Caco-2 (cell line): ENCODE measurements at regions not wholly inside any gene's neighbourhood (a gene's known extent, or its start where the extent isn't known, plus 50 kb on each side); places are given as distances from the start of the nearest gene placed in this dataset.

Experiments used
- BruUV-seq: library from RNA; stranded (reverse); fragments of 400-500 nt; replicated peaks from 2 replicates; lab custom pipeline; 2021; lab: Mats Ljungman, UMichigan
- CTCF ChIA-PET: fragments of 300-600 bp; sonication (Branson Sonifier 250); formaldehyde crosslinking; loops from one replicate; lab custom pipeline; 2022; ENCODE audit warnings: antibody characterized with exemption; lab: Charles Lee
- POLR2A ChIA-PET: fragments of 300-600 bp; sonication (Branson Sonifier 250); formaldehyde crosslinking; loops from one replicate; lab custom pipeline; 2022; ENCODE audit warnings: antibody characterized with exemption; lab: Charles Lee
- DNase-seq, 2 experiments: peaks; one replicate each; pipeline versions ENCODE4 v3.0.0 to v3.0.0-alpha.2; 2020 to 2022
- H3K27me3 ChIP-seq: replicated peaks from 2 replicates; pipeline ENCODE4 v1.6.0; 2011; ENCODE audit warnings: low read length; ENCODE audit not compliant: control insufficient read depth, insufficient read depth
- H3K36me3 ChIP-seq: 2 replicates; pipeline ENCODE4 v1.5.1; 2011; ENCODE audit warnings: low read length; ENCODE audit not compliant: control insufficient read depth, insufficient read depth
- H3K4me1 ChIP-seq: fragments of 250-450 bp; sonication (Bioruptor Pico); 2 replicates; pipeline ENCODE4 v1.5.1; 2020; ENCODE audit warnings: mild to moderate bottlenecking
- H3K4me3 ChIP-seq: 2 replicates; pipeline ENCODE4 v1.5.1; 2011; ENCODE audit warnings: low read depth, mild to moderate bottlenecking, control low read depth, low read length
- H3K9me3 ChIP-seq: fragments of 250-450 bp; sonication (Bioruptor Pico); 2 replicates; pipeline ENCODE4 v1.5.1; 2020; ENCODE audit warnings: mild to moderate bottlenecking, moderate library complexity
- H3K27ac Mint-ChIP-seq: one replicate; pipeline ENCODE4 v1.8.0; 2022; ENCODE audit warnings: mixed read lengths; ENCODE audit not compliant: unreplicated experiment
- H3K27me3 Mint-ChIP-seq: one replicate; pipeline ENCODE4 v1.8.0; 2022; ENCODE audit warnings: mixed read lengths; ENCODE audit not compliant: insufficient read depth, unreplicated experiment
- H3K36me3 Mint-ChIP-seq: one replicate; pipeline ENCODE4 v1.8.0; 2022; ENCODE audit warnings: mild to moderate bottlenecking, mixed read lengths; ENCODE audit not compliant: insufficient read depth, unreplicated experiment
- H3K4me1 Mint-ChIP-seq: one replicate; pipeline ENCODE4 v1.8.0; 2022; ENCODE audit warnings: low read depth, mixed read lengths; ENCODE audit not compliant: unreplicated experiment
- H3K4me3 Mint-ChIP-seq: one replicate; pipeline ENCODE4 v1.8.0; 2022; ENCODE audit warnings: mild to moderate bottlenecking, moderate library complexity, mixed read lengths; ENCODE audit not compliant: unreplicated experiment
- H3K9me3 Mint-ChIP-seq: one replicate; pipeline ENCODE4 v1.8.0; 2022; ENCODE audit warnings: mixed read lengths; ENCODE audit not compliant: unreplicated experiment
- CTCF ChIP-seq, 2 experiments: fragments of 200-600 bp in 1 of 2; IDR thresholded peaks; 1 replicate in 1 of 2; 2 replicates in 1 of 2; pipeline versions ENCODE4 v1.5.1 to v1.8.0; 2011 to 2022; ENCODE audit warnings: antibody characterized with exemption in 1 of 2, control low read depth in 1 of 2, inconsistent platforms in 1 of 2, low read depth in 1 of 2, low read length in 1 of 2, mild to moderate bottlenecking in 1 of 2, moderate library complexity in 1 of 2; ENCODE audit not compliant: insufficient read depth in 1 of 2, severe bottlenecking in 1 of 2, unreplicated experiment in 1 of 2
- intact Hi-C: fragments of 100-400 bp; cut with micrococcal nuclease; formaldehyde crosslinking; loops from one replicate; pipeline ENCODE4 v1.10.0; 2022; ENCODE audit not compliant: unreplicated experiment

GRCh38 chr9:85310573-85310972, 431.2 kb downstream of the AGTPBP1 start:
- ChIA-PET CTCF (no interaction called here), POLR2A (no interaction called here)
- no peak for DNase-seq
- Histone ChIP-seq H3K9me3 (no peaks in the 10 kb centered on the region), H3K36me3 (no peaks in the 10 kb centered on the region), H3K4me3 (no peak overlapping the region), H3K27me3 (no peaks in the 10 kb centered on the region), H3K4me1 (no peaks in the 10 kb centered on the region)
- Mint-ChIP-seq H3K27ac (no peak overlapping the region), H3K36me3 (no peaks in the 10 kb centered on the region), H3K4me1 (no peaks in the 10 kb centered on the region), H3K9me3 (no peaks in the 10 kb centered on the region), H3K27me3 (peaks cover 2% of the 10 kb centered on the region), H3K4me3 (no peak overlapping the region)
- BruUV-seq, result no TSS peak
- intact Hi-C loops, result no loop called here
- TF ChIP-seq CTCF (IDR thresholded peaks at IDR 0.05; ENCODE audit: insufficient read depth in 1 of 2, low read depth in 1 of 2, low read length in 1 of 2, severe bottlenecking in 1 of 2, unreplicated experiment in 1 of 2), result no peak

- ChIA-PET CTCF (no interaction called here), POLR2A (no interaction called here)
- Mint-ChIP-seq H3K4me3 (no peak overlapping the region), H3K9me3 (no peaks in the 10 kb centered on the region), H3K27me3 (peaks cover 8% of the 10 kb centered on the region), H3K4me1 (no peaks in the 10 kb centered on the region), H3K36me3 (no peaks in the 10 kb centered on the region), H3K27ac (no peak overlapping the region)
- Histone ChIP-seq H3K4me3 (no peak overlapping the region), H3K4me1 (no peaks in the 10 kb centered on the region), H3K36me3 (no peaks in the 10 kb centered on the region), H3K9me3 (no peaks in the 10 kb centered on the region), H3K27me3 (no peaks in the 10 kb centered on the region)
- BruUV-seq, result no TSS peak
- intact Hi-C loops, result no loop called here
- TF ChIP-seq CTCF (IDR thresholded peaks at IDR 0.05; ENCODE audit: insufficient read depth in 1 of 2, low read depth in 1 of 2, low read length in 1 of 2, severe bottlenecking in 1 of 2, unreplicated experiment in 1 of 2), result no peak
- no peak for DNase-seq
These were observed 438.0 kb downstream of the AGTPBP1 start for GRCh38 chr9:85303757-85304134.

DNA sequence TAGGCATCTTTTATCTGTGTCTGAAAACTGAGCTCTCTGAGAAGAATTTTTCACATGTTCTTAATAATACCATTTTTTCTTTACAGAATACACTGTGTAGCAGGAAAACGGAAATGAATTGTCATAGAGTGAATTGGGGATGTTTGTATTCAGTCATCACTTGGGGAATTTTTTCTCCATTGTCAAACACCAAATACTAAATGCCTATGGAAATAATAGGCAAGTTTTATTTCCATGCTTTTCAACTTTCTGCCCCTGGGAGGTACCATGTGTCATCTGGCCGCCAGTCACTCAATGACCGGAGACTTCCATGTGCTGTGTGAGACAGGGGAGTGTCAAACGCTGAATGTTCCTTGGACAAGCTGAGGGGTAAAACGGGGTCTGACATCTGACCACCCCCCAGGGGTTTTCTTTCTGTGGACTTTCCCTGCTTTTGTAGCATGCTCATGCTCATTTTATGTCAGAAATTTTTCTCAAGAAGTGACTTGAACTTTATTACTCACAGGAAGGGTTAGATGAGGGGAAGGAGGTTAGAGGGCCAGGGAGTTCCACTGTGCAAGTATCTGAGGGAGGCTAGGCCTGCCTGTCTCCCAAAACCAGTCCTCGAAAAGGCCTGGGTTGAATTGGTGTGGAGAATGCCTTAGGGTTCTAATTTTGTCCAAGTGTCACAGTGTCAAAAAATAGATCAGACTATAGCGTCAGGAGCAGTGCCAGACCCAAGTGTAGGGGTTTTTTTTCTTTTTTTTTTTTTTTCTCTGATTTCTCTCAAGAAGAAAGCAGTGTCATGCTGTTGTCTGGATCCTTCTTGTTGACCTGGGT, 438.6 kb downstream of the AGTPBP1 start:
- H3K27me3 ChIP-seq, result no peaks in the 10 kb centered on the region
- H3K4me1 Mint-ChIP-seq, result no peaks in the 10 kb centered on the region
- H3K4me3 Mint-ChIP-seq, result no peak overlapping the region
- no peaks in the 10 kb centered on the region for H3K4me1 ChIP-seq
- peaks cover 9% of the 10 kb centered on the region for H3K27me3 Mint-ChIP-seq
- TF ChIP-seq CTCF (IDR thresholded peaks at IDR 0.05; ENCODE audit: insufficient read depth in 1 of 2, low read depth in 1 of 2, low read length in 1 of 2, severe bottlenecking in 1 of 2, unreplicated experiment in 1 of 2), result no peak
- no peaks in the 10 kb centered on the region for H3K36me3 Mint-ChIP-seq
- DNase-seq, result no peak
- H3K9me3 ChIP-seq, result no peaks in the 10 kb centered on the region
- no TSS peak for BruUV-seq
- intact Hi-C loops, result no loop called here
- no peaks in the 10 kb centered on the region for H3K9me3 Mint-ChIP-seq
- no peak overlapping the region for H3K4me3 ChIP-seq
- ChIA-PET POLR2A (no interaction called here), CTCF (no interaction called here)
- no peaks in the 10 kb centered on the region for H3K36me3 ChIP-seq
- no peak overlapping the region for H3K27ac Mint-ChIP-seq
